HG03045 (cell line): ENCODE measurements at regions not wholly inside any gene's neighbourhood (a gene's known extent, or its start where the extent isn't known, plus 50 kb on each side); places are given as distances from the start of the nearest gene placed in this dataset.

Source experiments
- ATAC-seq: cut with Tn5 transposase; IDR thresholded peaks from one replicate; pipeline ENCODE4 v1.9.1; 2021; ENCODE audit warnings: mild to moderate bottlenecking, moderate library complexity; ENCODE audit not compliant: unreplicated experiment

GRCh38 chr18:77560341-77560992, 310.8 kb downstream of the GALR1 start:
- no peak for ATAC-seq

DNA sequence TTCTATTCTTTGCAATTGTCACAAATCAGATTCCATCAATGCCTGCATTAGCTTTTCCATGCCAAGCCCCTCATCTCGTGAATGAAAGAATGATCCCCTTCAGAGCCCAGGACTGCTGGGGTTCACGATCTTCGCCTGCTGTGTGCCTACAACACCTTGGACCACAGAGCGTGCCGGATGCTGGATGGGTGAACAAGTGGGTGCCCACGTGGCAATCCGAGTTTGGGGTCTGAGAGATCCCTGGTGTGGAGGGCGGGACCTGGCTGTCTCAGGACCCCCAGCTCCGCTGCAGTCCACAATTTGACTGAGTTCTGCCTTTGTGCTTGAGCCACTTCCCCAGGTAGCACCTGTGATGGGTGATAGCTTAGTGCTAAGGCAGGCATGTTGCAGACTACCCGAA, 317.0 kb downstream of the GALR1 start:
- ATAC-seq, result no peak

- no peak for ATAC-seq
Observed at GRCh38 chr18:77567205-77567604, 317.6 kb downstream of the GALR1 start.

DNA sequence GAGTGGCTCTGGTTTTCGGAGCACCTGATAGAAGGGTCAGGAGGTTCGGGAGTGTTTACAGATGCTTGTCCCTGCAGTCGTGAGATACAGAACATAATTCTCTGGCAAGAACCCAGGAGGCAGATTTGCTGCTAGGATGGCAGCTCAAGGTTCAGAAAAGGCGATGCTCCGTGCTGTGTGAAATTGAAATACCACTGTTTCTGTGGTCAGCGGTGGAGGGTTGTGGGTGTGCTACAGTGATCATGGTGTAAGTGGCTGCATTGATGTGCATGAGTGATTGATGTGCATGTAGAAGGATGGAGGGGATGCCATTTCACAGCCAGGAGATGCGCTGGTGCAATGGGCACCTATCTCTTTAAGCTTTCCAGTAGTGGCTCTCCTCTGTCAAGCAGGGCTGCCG, 322.1 kb downstream of the GALR1 start:
- no peak for ATAC-seq

DNA sequence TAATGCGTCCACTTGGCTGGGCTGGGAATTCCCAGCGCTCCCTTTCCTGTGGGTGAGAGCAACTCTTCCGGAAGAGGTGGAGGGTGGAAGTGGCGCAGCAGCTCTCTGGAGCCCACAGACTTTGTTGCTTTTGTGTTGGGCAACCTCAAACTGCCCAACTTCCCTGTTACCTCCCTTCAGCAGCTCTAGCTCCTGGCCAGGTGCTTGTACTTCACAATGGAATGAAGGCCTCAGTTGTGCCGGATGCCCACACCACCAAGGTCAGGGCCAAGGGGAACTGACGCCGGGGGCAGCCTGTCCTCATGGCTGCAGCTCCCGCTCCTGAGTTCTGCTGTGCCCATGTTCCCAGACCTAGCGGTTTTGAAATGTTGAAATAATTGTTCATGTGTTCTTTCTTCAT, 322.9 kb downstream of the GALR1 start:
- no peak for ATAC-seq

DNA sequence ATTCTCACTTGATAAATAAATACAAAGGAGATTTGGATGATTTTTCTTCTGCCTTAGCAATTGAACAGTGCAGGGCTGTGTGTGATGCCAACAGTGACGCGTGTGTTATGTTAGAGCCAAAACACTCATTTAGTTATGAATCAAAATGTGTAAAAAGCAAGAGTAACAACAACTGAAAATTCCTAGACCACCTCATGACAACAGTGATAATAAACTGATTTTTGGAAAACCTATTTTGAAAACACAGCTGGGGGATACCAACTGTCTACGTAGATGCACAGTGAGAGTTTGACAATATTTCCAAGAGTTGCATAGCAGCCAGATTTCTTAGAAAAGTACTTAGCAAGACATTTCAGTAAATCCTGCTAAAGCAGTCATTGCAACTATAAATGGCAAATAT, 323.9 kb downstream of the GALR1 start:
- no peak for ATAC-seq

DNA sequence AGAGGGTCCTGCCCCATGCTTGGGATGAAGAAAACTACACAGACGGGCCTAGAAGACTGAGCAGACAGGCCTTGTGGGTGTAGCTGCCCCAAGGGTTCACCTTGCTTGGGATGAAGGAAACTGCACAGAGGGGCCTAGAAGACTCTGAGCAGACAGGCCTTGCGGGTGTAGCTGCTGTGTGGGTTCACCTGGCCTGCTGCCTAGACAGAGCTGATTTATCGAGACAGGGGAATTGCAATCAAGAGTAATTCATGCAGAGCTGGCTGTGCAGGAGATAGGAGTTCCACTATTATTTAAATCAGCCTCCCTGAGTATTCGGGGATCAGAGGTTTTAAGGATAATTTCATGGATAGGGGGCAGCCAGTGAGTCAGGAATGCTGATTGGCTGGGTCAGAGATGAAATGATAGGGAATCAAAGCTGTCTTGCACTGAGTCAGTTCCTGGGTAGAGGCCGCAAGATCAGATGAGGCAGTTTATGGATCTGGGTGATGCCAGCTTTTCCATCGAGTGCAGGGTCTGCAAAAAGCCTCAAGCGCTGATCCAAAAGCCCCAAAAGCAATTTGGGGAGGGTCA, 341.4 kb downstream of the GALR1 start:
- no peak for ATAC-seq

GRCh38 chr18:77597726-77598125, 348.1 kb downstream of the GALR1 start:
- ATAC-seq, result no peak

GRCh38 chr18:77600674-77601073, 351.0 kb downstream of the GALR1 start:
- no peak for ATAC-seq

- ATAC-seq, result no peak
Observed at GRCh38 chr18:77601567-77601966, 351.9 kb downstream of the GALR1 start.

DNA sequence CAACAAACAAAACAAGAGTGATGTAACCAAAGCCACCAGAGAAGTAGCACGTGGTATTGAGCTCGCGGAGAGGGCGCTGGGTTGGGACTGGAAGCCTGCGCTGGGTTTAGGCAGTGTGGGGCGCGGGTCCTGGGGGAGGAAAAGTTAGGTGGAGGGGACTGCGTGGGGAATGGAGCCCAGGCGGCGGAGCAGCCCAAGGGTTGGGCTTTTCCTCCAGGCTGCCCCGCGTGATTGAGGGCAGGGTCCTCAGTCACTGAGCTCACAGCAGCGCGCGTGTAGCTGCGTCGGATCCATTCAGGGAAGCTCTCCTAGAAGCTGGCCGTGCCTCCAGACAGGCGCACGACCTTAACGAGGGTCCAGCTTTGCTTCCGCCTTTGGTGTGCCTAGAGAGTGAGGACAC, 357.4 kb downstream of the GALR1 start:
- ATAC-seq, result no peak

DNA sequence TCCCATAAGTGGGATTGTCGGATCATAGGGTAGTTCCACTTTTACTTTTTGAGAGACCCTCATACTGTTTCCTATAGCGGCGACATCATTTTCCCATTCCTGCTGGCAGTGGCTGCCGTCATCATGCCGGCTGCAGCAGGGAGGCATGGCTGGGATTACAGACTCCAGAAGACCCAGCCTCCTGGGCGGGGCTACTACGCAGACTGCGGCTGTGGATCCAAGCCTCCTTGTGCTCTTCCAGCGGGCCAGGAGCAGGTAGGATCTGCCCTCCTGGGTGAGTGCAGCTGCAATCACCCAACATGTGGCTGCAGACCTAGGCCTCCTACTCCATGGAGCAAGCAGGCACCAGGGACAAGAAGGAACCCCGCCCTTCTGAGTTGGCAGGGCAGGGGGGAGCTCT, 359.2 kb downstream of the GALR1 start:
- ATAC-seq, result no peak

DNA sequence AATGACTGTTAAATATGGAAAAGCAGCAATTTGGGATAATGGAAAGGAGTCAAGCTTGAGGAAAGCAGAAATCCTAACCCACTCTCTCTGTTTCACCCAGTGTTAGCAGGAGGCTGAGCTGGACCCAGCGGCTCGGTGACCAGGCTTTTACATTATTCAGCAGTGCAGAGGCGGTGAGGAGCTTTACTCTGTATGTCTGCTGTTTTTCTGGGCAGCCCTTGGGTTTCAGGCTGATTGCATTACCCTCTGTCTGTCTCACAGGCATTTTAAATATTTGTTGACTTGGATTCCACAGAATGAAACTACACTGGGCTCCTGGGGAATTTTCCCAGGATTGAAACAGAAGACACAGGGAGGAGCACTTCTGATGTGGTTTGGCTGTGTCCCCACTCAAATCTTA, 368.0 kb downstream of the GALR1 start:
- ATAC-seq, result no peak

DNA sequence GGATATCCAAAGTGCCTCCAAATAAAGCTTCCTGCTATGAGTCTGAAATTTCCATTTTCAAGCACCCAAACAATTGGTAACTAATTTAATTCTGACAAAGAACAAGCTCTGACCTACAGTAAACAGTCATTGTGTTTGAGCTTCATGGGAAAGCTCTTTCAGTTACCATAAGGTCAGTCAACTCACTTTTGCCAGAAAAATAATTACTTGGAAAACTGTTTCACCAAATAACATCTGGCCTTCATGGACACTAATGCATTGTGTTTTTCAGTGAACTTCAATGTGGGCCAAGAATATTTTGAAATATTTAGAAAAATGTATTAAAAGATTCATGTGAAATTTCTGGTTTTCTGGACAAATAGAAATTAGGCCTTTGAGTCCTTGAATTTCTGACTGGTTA, 369.9 kb downstream of the GALR1 start:
- no peak for ATAC-seq

- ATAC-seq, result no peak
Observed at GRCh38 chr18:77622009-77622692, 372.5 kb downstream of the GALR1 start.

DNA sequence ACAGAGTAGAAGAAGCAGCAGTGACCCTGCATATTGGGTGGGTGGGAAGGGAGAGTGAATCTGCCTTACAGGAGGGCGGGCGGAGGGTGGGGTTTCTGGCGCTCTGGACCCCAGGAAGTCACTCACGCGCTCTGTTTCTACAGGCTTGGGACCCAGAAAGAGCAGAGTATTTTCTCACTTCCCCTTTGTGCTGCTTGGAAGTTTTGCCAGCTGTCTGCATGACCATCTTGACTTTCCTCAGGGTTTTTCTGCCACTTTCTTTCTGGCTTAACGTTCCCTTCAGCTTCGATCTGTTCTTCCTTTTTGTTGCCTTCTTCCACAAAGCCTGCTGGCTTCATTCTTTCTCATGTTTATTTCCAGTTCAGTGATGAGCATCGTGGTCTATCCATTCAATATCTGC, 383.1 kb downstream of the GALR1 start:
- ATAC-seq, result no peak

DNA sequence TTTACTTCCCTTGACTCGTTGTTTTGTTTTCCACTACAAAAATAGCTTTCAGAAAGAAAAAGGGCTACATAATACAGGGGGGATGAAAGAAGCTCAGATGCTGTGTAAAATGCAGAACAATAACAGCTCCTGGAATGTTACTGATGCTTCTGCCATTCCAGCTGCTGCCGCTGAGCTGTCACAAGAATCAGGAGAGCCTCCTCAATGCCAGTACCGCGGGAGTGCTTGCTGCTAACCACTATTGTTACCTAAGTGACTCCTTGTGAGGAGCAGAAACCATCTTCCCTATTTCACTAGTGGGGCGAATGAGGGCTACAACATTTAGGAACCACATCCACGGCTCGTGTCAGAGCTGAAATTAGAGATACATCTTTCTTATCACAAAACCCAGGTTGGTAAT, 384.8 kb downstream of the GALR1 start:
- ATAC-seq, result no peak

GRCh38 chr18:77635451-77635850, 385.8 kb downstream of the GALR1 start:
- no peak for ATAC-seq

DNA sequence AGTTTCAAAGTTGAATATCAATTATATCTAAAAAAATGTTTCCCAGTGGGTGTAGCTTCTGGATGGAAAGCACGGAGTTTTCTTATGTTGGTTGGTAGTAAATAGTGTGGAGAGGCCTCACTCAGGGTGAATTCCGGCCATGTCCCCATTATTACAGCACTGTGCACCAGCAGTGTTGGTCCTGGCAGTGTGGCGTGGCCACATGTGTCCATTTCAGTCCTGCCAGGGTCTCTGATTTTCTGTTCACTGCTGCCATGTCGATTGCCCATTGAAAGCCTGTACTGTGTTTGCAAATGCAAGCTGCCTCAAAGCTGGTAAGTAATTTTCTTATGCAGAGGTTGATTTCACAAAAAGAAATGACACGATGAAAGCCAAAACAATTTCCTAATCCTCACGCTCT, 386.2 kb downstream of the GALR1 start:
- ATAC-seq, result no peak

- ATAC-seq, result no peak
Observed at GRCh38 chr18:77645170-77645872, 395.7 kb downstream of the GALR1 start.

- ATAC-seq, result no peak
Observed at GRCh38 chr18:77647472-77647871, 397.8 kb downstream of the GALR1 start.

DNA sequence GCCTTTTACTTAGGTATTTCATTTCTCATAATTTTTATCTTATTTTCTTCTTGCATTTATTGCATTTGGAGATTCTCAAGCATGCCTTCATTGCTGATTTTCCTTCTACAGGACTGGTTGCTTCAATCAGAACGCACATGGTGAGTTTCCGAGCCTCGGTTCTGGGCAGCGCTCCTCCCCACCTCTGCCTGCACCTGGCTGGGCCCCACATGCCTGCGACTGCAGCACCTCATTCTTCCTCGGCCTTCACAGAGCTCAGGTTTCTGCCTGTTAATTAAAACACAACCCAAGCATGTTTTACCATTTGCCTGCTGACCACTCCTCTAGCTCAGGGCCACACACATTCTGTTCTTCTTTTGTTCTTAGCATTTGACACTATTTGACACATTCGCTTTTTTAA, 398.8 kb downstream of the GALR1 start:
- ATAC-seq, result no peak
